Activated naive CD4-positive, alpha-beta T cell (primary cell): ENCODE measurements at regions not wholly inside any gene's neighbourhood (a gene's known extent, or its start where the extent isn't known, plus 50 kb on each side); places are given as distances from the start of the nearest gene placed in this dataset.
A peak's percentile ranks its signal among the peaks of the same experiment; 100 is the strongest.
"Not testable (repeated sequence)": the region's sequence is repeated elsewhere in the genome, so short reads cannot be mapped to it uniquely, and the experiment has no call there.

Experiments used
- DNase-seq, 4 experiments: peaks; one replicate each; lab custom pipeline; 2025; lab: John Stamatoyannopoulos, UW

DNA sequence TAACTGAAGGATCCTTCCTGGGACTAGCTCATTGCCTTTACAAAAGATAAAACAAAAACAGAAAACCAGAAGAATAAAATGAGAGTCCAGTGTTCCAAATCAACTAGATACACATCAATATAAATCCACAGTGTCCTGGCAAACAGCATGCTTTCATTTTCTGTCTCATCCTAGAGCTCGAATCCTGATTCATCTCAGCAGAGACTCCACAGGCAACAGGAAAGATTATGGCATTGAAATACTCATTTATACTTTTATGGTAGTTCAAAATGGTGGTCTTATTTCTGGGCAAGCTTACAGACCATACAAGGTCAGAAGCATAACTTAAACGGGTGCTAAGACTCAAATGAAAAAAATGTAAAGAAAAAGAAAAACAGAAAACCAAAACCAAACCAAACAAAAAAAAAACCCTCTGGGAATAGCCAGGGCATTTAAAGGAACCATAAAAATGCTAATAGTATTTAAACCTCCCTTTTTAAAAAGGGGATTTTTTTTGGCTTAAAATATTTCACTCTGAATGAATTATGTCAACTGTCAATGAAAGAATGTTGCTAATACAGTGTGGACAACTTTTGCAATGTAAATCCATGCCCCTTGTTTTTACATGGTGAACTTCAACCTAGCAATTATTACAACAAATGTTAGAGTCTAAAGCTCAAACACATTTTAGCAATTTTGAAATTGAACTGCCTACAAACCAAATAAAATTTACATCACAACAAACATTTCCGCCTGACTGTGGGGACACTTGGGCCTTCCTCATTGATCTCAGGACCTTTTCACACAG, 57.9 kb downstream of the GPR101 start:
- no peak for DNase-seq

DNA sequence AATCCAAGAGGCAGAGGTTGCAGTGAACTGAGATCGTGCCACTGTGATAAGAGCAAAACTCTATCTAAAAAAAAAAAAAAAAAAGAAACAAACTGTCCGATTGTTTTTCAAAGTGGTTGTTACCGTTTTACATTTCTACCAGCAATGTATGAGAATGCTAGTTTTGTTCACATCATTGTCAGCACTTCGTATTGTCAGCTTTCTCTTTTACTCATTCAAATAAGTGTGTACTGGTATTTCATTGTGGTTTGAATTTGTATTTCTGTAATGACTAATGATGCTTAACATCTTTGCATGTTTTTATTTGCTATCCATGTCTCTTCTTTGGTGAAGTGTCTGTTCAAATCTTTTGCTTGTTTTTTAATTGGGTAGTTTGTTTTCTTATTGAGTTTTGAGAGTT, 65.8 kb downstream of the GPR101 start:
- DNase-seq = no peak

GRCh38 chrX:136963973-136964372, 69.8 kb downstream of the GPR101 start:
- no peak for DNase-seq

DNA sequence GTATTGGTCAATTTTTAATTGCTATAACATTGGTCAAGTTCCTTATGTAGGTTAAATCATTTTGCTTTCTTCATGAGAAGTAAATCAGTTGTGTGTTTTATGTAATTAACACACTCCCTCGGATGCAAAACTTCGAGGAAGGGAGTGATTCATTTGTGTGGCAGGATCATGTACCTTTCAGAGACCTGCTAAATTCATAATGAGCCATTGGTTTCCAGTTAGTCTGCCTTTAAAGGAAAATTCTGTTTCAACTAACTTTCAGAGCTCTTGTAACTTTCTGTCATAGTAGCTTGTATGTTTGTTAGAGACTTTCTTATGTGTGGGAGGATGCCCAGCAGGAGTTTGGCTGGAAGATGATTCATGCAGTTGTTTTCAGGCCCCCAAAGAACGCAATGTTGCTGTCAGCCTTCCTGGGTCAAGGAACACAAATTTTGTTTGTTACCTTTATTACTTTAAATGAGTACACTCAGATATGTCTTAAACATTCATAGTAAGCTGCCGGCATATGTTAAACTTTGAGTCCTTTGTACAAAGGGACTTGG, 72.1 kb downstream of the GPR101 start:
- no peak for DNase-seq

GRCh38 chrX:136954930-136955329, 74.4 kb upstream of the RBMX start:
- DNase-seq = no peak

DNA sequence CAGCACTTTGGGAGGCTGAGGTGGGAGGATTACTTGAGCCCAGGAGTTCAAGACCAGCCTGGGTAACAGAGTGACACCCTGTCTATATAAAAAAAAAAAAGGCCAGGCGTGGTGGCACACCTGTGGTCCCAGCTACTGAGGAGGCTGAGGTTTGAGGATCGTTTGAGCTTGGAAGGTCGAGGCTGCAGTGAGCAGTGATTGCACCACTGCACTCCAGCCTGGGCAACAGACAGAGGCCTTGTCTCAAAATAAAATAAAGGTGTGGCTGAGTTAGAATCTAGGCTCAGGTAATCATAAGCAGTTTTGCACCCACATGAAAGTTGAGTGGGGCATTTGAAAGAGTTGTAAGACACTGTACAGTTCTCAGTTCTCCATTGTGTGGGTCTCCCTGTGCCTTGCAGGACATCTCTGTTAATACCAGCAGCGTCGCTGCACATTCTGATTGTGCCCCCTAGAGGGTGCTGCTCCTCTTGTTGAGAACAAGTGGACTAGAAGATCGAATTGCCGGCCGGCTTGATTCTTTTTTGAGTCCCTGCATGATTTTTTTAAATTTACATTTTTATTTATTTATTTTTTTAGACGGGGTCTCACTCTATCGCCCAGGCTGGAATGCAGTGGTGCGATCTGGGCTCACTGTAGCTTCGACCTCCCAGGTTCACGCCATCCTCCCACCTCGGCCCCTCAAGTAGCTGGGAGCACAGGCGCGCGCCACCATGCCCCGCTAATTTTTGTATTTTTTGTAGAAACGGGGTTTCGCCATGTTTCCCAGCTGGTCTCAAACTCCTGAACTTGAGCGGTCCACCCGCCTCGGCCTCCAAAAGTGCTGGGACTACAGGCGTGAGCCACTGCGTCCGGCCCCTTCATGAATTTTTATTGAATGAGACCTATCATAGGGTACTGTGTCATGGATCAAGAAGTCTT, 73.6 kb upstream of the RBMX start:
- DNase-seq = peak in 3 of 4 experiments; percentile 0 to 9 (median 2)

DNA sequence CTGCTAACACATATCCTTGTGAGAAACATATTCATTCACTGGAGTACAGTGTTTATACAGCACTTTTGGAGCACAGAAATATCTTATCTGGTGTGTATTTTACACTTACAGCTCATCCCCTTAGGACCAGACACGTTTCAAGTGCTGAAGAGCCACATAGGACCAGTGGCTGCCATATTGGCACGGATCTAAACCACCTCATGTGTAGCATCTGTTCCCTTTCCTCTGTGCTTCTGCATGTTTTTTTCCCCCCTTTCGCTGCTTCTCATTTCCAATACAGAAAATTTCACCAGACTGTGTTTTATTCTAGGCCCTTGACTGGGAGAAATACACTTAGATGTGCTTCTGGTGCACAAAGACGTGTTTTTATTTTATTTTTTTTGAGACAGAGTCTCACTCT, 69.7 kb upstream of the RBMX start:
- no peak for DNase-seq

- DNase-seq = no peak
These were observed 61.1 kb upstream of the RBMX start for GRCh38 chrX:136941396-136942337.

DNA sequence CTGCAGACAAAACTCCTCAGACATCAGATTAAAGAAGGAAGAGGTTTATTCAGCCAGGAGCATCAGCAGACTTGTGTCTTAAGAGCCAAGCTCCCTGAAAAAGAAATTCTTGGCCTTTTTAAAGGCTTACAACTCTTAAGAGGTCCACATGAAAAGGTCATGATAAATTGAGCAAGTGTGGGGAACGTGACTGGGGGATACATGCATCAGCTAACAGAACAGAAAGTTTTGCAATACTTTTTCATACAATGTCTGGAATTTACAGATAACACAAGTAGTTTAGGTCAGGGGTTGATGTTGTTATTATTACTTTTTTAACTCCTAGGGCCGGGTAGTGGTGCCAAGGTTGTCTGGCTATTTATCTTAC, 55.6 kb upstream of the RBMX start:
- DNase-seq = no peak

DNA sequence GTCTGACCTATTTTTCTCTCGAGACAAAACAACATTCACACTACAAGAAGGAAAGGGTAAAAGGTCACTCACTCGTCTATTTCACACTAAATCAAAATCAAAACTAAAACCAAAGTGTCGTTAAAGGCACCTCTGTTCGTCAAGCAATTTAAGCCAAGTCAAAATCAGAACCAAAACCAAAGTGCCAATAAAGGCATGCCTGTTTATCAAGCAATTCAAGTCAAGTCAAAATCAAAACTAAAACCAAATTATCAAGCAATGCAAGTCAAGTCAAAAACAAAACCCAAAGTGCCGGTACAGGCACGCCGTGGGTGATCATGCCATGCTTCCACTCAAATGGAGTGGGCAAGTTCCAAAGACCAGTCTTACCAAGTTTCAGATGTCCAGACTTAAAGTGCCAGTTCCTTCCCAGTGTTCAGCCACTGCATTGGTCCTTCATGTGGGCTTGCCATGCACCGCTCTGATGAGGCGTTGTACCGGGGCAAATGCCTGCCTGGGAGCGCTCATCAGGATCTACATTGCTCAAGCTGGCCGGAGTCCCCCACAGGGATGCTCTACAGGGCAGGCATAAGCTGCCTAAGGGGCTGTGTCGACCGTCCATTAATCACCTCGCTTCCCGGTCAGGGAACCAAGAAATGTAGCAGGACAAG, 55.1 kb upstream of the RBMX start:
- not testable (repeated sequence) for DNase-seq

DNA sequence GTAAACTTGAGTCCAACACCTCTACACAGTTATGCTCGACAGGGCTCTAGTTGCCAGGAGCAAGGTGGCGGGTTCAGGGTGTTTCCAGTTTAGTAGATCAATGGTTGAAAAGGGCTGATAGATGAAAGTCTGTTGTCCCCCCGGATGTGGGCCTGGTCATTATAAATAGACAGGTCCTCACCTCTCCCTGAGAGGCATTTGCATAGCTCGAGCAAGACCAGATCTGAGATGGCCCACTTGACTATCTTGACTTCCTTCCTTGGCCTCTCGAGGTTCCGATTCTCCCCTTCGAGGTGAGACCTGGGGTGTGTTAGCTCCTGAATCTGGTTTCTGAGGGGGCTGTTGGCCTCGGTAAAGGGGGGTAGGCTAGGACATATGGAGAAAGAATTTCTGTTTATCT, 54.1 kb upstream of the RBMX start:
- not testable (repeated sequence) for DNase-seq

GRCh38 chrX:136933611-136934145, 53.2 kb upstream of the RBMX start:
- no peak for DNase-seq

DNA sequence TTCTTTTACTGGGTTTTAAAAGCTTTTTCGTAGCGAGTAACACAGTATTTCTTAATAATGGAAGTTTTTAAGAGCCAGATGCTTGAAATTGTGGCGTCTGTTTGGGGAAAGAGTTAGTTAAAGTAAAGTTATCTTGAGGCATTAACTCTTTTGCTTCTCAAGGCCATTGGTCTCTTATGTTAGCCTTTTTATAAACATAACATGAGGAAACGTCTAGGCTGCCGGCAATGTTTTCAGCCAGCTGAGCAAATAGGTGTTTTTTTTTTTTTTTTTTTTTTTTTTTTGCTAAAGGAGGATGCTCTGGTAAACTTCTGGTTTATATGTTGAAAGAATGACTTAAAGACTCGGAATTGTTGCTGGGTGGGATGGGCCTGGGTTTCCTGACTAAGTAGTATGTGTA, 51.1 kb upstream of the RBMX start:
- no peak for DNase-seq
